Adrenal gland (tissue), 9 donors: ENCODE measurements at regions not wholly inside any gene's neighbourhood (a gene's known extent, or its start where the extent isn't known, plus 50 kb on each side); places are given as distances from the start of the nearest gene placed in this dataset.

ENCODE experiments used
- DNase-seq, 7 donors: peaks; one replicate each; pipeline ENCODE4 v3.0.0-alpha.2; 2019 to 2020
- H3K27ac ChIP-seq, 5 donors: fragments of 200-600 bp; sonication (generic) in 4 of 5; 1 replicate in 3 of 5; 2 replicates in 2 of 5; pipeline versions ENCODE4 v1.5.1 to v1.8.0; 2016 to 2020; ENCODE audit warnings: mild to moderate bottlenecking in 1 of 5
- H3K27me3 ChIP-seq: fragments of 200-600 bp; 2 replicates; pipeline ENCODE4 v1.8.0; 2021
- H3K36me3 ChIP-seq, 2 donors: fragments of 200-600 bp; replicated peaks in 1 of 2; 1 replicate in 1 of 2; 2 replicates in 1 of 2; pipeline versions ENCODE4 v1.5.1 to v1.8.0; 2018 to 2022
- H3K4me1 ChIP-seq, 2 donors: fragments of 200-600 bp; replicated peaks in 1 of 2; 1 replicate in 1 of 2; 2 replicates in 1 of 2; pipeline versions ENCODE4 v1.5.1 to v1.8.0; 2018 to 2021
- H3K4me3 ChIP-seq, 4 donors: fragments of 200-600 bp; sonication (generic) in 3 of 4; one replicate each; pipeline ENCODE4 v1.5.1; 2016 to 2018
- H3K9me3 ChIP-seq, 3 donors: fragments of 200-600 bp; sonication (generic) in 1 of 3; replicated peaks in 1 of 3; 1 replicate in 2 of 3; 2 replicates in 1 of 3; pipeline versions ENCODE4 v1.5.1 to v1.8.0; 2016 to 2021
- POLR2A ChIP-seq, 2 donors: fragments of 450-650 bp; IDR thresholded peaks; one replicate each; pipeline ENCODE4 v1.6.1; 2017; ENCODE audit warnings: antibody characterized with exemption in 2 of 2, mild to moderate bottlenecking in 2 of 2, moderate library complexity in 1 of 2
- WGBS, 4 donors: extraction: QIAGEN DNeasy Blood & Tissue Kit in 2 of 4; methylation state at CpG; one replicate each; pipeline versions ENCODE4 v1.1.5 to v1.1.7; 2013 to 2017; 5-methylcytosine and 5-hydroxymethylcytosine counted together
- intact Hi-C, 2 donors: fragments of 100-400 bp; cut with DNase I; formaldehyde crosslinking; loops; one replicate each; pipeline versions ENCODE4 v1.14.1 to v1.15.0; 2022 to 2023
- TF ChIP-seq, protein P1 (sequence below), 6 experiments: fragments of 450-650 bp in 4 of 6; fragments of 200-600 bp in 2 of 6; sonication (generic) in 1 of 6; IDR thresholded peaks; 1 replicate in 5 of 6; 2 replicates in 1 of 6; pipeline versions ENCODE4 v1.5.1 to v1.8.0; 2016 to 2021; ENCODE audit warnings: antibody characterized with exemption in 6 of 6, mild to moderate bottlenecking in 2 of 6, moderate library complexity in 1 of 6
- donor health status: healthy with polysubstance abuse.
- donor health status: Bipolar disorder and iron deficiency.
- donor health status: DM: yes; HTN: yes; CAD: no.
- donor health status: DM: no; HTN: no; CAD: no.
- donor health status: DM: no; HTN: no; CAD: no.

DNA sequence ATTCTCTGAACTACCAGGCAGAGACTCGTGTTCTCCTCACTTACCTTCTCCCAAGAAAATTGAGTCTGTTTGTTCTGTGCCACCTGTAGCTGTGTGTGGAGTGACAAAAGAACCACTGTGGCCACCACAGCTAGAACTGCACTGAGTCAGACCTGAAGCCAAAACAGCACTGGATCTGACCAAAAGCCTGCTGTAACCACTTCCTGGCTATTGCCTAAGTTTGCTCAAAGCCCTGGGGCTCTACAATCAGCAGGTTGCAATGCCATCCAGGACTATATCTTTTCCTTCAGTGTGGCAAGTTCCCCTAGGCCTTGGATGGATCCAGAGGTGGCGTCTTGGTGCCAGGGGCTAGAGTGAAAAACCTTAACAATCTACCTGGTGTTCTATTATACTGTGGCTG lies 449.1 kb downstream of the FAM133A start:
- H3K27ac ChIP-seq: no peak overlapping the region
- TF ChIP-seq, protein P1, sequence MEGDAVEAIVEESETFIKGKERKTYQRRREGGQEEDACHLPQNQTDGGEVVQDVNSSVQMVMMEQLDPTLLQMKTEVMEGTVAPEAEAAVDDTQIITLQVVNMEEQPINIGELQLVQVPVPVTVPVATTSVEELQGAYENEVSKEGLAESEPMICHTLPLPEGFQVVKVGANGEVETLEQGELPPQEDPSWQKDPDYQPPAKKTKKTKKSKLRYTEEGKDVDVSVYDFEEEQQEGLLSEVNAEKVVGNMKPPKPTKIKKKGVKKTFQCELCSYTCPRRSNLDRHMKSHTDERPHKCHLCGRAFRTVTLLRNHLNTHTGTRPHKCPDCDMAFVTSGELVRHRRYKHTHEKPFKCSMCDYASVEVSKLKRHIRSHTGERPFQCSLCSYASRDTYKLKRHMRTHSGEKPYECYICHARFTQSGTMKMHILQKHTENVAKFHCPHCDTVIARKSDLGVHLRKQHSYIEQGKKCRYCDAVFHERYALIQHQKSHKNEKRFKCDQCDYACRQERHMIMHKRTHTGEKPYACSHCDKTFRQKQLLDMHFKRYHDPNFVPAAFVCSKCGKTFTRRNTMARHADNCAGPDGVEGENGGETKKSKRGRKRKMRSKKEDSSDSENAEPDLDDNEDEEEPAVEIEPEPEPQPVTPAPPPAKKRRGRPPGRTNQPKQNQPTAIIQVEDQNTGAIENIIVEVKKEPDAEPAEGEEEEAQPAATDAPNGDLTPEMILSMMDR (IDR thresholded peaks at IDR 0.05): no peak
- TF ChIP-seq POLR2A (IDR thresholded peaks at IDR 0.05): no peak
- no peak overlapping the region for H3K4me3 ChIP-seq
- no peaks in the 10 kb centered on the region for H3K27me3 ChIP-seq
- 74 to 83% (median 77%) methylated on average over 2 of the region's 2 CpGs for WGBS, 4 donors
- intact Hi-C loops: no loop called here
- no peaks in the 10 kb centered on the region for H3K4me1 ChIP-seq
- no peaks in the 10 kb centered on the region for H3K36me3 ChIP-seq
- H3K9me3 ChIP-seq: no peaks in the 10 kb centered on the region
- DNase-seq: no peak

DNA sequence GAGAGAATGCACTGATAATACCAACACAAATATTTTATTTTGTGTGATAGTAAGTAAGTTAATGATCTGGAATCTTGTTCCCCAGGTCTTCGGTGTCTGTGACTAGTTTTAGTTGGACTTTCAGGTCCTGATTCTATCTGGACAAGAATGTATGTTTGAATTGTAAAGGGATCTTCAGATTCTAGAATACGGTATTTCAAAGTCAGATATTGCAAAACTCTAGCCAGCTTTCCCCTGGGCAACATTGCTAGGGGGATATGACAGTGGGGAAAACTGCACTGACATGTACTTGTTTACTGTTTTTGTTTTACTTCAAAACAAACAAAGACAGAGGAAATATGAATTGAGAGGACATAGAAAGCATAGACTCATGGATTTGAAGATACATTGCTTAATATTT lies 489.0 kb downstream of the FAM133A start:
- H3K4me3 ChIP-seq: no peak overlapping the region
- H3K36me3 ChIP-seq: no peaks in the 10 kb centered on the region
- H3K27me3 ChIP-seq: no peaks in the 10 kb centered on the region
- no peak for DNase-seq
- intact Hi-C loops: no loop called here
- H3K27ac ChIP-seq: no peak overlapping the region
- H3K9me3 ChIP-seq: no peaks in the 10 kb centered on the region
- H3K4me1 ChIP-seq: no peaks in the 10 kb centered on the region
- WGBS, 4 donors: 66 to 72% (median 70%) methylated on average over 2 of the region's 2 CpGs
- TF ChIP-seq, protein P1 (IDR thresholded peaks at IDR 0.05): no peak
- TF ChIP-seq POLR2A (IDR thresholded peaks at IDR 0.05): no peak

DNA sequence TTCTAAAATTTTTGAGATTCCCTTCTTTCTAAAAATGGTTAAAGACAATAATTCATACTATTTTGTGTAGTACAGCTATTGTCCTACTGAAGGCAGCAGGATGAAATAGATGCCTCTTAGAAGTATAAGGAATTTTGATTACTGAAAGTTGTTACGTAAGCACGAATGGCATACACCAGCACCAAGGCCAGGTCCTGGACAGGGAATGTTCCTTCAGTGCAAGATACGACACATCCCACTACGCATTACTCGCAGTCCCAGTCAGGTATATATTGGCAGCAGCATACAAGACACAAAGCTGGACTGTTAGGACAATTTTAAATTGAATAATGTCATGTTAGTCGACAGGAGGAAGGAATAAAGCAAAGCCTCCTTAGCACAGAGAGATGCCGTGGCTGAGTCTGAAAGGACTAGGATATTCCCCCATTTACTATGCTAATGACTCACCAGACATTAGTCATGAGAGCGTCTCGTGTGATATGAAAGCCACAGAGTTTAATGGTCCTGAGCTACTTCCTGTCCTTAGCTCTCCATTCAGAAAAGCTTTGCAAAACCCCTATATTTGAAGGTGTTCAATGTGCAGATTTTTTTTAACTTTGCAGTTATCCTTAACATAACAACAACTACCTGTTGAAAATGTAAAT lies 504.3 kb downstream of the FAM133A start:
- intact Hi-C loops: no loop called here
- no peak for DNase-seq
- Histone ChIP-seq H3K4me1 (no peaks in the 10 kb centered on the region), H3K27me3 (no peaks in the 10 kb centered on the region), H3K4me3 (no peak overlapping the region), H3K9me3 (no peaks in the 10 kb centered on the region), H3K27ac (no peak overlapping the region), H3K36me3 (no peaks in the 10 kb centered on the region)
- 52 to 65% (median 56%) methylated on average over 9 of the region's 9 CpGs for WGBS, 4 donors
- TF ChIP-seq, protein P1 (IDR thresholded peaks at IDR 0.05): no peak
- no peak for TF ChIP-seq POLR2A (IDR thresholded peaks at IDR 0.05)

DNA sequence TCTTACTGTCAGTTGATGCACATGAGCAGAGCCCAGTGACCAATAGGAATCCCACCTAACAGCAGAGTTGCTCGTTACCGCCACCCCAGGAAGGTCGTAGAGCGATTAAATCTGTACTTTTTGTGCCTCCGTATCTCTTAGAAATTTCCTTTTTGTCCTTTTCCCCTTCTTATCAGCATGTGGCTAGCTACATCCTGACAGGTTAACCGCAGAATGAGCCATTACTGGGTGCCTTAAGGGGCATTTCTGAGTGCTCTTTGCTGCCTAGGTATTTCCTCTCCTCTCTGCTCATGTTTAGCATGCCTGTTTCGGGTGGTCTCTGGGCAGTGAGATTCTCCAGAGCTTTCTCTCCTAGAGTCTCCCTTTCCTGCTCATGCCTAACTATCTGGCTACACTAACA lies 530.5 kb downstream of the FAM133A start:
- H3K27ac ChIP-seq: no peak overlapping the region
- no peak for DNase-seq
- intact Hi-C loops: no loop called here
- no peaks in the 10 kb centered on the region for H3K9me3 ChIP-seq
- TF ChIP-seq POLR2A (IDR thresholded peaks at IDR 0.05): no peak
- TF ChIP-seq, protein P1 (IDR thresholded peaks at IDR 0.05): no peak
- no peaks in the 10 kb centered on the region for H3K36me3 ChIP-seq
- WGBS, 4 donors: 63 to 81% (median 66%) methylated on average over 7 of the region's 7 CpGs
- H3K4me3 ChIP-seq: no peak overlapping the region
- no peaks in the 10 kb centered on the region for H3K4me1 ChIP-seq
- no peaks in the 10 kb centered on the region for H3K27me3 ChIP-seq
